CD4-positive, alpha-beta T cell treated with Interleukin-12 subunit alpha and Interleukin-12 subunit beta, for 1 hour (primary cell): ENCODE measurements at regions not wholly inside any gene's neighbourhood (a gene's known extent, or its start where the extent isn't known, plus 50 kb on each side); places are given as distances from the start of the nearest gene placed in this dataset.

Source experiments
- DNase-seq: peaks from one replicate; pipeline ENCODE4 v3.0.0-alpha.2; 2020

- no peak for DNase-seq
Measured at GRCh38 chr1:8202182-8202905, 115.6 kb upstream of the SLC45A1 start.

DNA sequence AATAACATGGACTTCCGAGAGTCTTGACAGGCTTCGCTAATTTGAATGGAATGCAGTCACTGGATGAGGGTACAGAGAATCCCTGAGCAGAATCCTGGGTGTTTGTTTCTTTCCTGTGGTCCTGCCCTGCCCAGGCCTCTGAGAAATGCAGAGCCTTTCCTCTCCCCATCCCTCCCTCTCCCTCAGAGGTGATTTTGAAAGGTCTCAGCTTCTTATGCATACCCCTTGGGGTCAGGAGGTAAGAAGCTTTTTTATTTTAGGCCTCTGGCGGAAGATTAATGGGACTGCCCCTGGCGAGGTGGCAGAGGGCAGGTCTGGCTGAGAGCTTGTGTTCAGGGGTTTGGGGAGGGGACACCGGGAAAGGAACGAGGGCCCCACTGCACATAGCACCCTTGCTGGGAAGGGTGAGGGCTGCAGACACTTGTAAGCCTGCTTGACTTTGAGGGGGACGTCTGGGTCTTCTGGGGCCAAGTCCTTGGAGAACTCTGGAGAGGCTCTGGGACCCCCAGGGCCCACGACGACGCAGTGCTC is 116.5 kb upstream of the SLC45A1 start:
- no peak for DNase-seq

GRCh38 chr1:8200317-8201115 is 117.4 kb upstream of the SLC45A1 start:
- no peak for DNase-seq

- no peak for DNase-seq
Measured at GRCh38 chr1:8198522-8198921, 119.4 kb upstream of the SLC45A1 start.

DNA sequence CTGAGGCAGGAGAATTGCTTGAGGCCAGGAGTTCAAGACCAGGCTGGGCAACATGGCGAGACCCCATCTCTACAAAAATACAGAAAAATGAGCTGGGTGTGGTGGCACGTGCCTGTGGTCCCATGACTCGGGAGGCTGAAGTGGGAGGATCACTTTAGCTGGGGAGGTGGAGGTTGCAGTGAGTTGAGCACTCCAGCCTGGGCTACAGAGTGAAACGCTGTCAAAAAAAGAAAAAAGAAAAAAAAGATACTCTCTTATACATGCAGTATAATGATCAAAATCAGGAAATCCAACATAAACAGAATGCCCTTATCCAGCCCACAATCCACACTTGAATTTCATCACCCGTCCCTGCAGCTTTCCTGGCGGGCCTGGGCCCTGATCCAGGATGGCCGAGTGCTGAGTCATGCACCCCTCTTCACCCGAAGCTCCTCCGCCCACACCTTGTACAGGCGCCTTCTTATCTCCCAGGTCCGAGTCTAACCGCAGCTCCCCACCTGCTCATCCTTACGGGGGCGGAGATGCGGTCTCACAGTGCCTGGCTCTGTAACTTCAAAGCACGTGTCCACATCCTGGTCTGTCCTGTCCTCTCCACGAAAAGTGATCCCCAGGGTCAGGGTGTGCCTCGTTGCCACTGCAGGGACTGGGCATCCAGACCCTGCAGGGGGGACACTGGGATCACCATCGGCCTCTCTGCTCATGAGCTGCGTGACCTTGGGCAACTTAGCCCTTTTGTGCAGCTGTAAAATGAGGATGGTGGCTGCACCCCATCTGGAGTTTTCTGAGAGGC is 120.2 kb upstream of the SLC45A1 start:
- no peak for DNase-seq

GRCh38 chr1:8194481-8195227 is 123.3 kb upstream of the SLC45A1 start:
- no peak for DNase-seq

DNA sequence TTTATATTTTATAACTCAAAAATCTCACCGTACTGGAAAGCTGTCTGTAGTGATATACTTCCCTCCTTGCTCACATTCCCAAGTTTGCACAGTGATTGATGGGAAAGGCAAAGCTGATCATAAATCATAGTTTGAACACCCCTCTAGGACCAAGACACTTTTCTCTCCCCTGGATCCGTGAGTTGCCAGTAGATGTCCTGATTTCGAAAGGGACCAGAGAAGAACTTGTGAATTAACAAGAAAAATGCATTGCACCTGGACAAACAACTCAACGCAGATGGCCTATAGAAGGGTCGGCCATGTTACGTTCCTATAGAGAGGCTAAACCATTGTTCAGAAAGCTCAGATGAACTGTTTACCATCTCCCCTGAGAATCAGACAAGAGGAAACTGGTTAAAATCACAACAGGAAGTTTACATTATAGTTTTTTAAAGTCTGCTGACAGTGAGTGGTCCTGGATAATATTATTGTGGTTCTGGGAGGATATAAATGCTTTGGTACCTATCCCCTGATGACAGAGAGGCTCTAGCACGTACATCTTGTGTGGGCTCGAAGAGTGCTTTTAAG is 124.0 kb upstream of the SLC45A1 start:
- DNase-seq = no peak

GRCh38 chr1:8191474-8191873 is 126.4 kb upstream of the SLC45A1 start:
- DNase-seq = no peak

- no peak for DNase-seq
Measured at GRCh38 chr1:8189931-8190483, 127.9 kb upstream of the SLC45A1 start.

DNA sequence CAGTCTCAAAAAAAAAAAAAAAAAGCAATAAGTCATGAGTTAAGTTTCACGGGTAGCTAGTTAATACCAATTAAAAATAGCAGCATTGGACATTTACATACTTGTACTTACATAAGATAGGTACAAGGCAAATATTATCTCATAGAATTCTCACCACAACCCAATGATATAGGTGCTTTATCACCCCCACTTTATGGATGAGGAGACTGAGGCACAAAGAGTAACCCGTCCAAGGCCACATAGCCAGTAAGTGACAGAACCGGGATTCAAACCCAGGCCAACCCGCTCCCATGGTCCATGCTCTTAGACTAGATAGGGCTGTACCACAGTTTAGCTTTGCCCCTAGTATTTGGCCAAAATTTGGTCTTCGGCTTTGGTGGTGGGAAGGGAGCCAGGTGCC is 132.5 kb upstream of the SLC45A1 start:
- no peak for DNase-seq

DNA sequence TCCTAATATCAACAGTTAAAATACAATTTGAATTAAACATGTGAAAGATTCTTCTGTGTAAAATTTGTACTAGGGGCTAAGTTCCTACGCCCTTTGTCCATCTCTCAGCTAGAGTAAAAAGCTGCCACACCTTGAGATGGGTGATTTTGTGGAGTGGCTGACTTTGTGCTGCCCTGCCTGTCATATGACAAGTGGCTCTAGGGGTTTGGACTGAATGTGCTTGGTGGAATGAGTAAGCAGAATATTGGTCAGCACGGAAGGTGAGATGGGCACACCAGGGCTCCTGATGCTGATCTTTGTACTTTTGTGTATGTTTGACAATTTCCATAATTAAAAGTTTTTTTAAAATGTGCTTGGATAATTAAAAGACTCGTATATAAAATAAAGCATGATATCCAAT is 133.6 kb upstream of the SLC45A1 start:
- DNase-seq = no peak

DNA sequence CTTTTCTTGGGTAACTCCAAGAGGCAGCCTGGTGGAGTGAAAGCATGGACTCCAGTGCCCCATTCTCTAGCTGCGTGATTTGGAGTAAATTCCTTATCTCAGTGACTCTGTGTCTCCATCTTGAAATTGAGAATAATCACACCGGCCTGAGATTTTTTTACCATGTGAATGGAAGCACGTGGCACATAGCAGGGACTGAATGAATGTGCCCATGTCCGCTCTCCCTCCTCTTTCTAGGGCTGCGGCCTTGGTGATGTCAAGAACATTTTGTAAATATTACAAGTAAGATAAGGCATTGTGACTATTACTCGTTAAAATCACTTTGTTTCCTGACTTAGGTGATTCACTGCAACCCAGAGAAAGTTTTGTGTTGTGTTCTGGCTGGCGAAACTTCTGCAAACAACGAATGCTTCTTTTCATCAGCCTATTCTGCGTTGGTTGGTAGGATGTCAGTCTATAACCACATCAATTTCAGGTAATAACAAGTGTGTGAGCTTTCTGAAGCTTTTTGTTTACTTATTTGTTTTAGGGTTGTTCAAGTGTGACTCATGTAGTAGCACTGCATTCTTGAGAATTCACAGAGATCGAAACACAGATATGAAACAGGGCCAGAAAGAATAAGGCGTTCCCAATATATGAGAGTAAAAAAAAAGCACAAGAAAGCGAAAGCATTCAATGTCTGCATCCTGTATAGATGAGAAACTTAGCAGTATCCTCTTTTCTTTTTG is 135.7 kb upstream of the SLC45A1 start:
- DNase-seq = peak; percentile 63

GRCh38 chr1:8179132-8179793 is 138.7 kb upstream of the SLC45A1 start:
- no peak for DNase-seq

DNA sequence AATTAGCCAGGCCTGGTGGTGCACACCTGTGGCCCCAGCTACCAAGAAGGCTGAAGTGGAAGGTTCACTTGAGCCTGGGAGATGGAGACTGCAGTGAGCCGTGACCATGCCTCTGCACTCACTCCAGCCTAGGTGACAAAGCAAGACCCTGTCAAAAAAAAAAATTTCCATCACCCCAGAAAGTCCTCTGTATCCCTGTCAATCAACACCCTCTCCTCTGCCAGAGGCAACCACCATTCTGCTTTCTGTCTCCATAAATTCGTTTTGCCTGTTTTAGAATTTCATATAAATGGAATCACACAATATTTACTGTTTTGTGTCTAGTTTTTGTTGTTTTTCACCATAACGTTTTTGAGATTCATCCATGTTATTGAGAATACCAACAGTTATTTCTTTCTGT is 141.6 kb upstream of the SLC45A1 start:
- no peak for DNase-seq

- no peak for DNase-seq
Measured at GRCh38 chr1:8174807-8175206, 143.1 kb upstream of the SLC45A1 start.

DNA sequence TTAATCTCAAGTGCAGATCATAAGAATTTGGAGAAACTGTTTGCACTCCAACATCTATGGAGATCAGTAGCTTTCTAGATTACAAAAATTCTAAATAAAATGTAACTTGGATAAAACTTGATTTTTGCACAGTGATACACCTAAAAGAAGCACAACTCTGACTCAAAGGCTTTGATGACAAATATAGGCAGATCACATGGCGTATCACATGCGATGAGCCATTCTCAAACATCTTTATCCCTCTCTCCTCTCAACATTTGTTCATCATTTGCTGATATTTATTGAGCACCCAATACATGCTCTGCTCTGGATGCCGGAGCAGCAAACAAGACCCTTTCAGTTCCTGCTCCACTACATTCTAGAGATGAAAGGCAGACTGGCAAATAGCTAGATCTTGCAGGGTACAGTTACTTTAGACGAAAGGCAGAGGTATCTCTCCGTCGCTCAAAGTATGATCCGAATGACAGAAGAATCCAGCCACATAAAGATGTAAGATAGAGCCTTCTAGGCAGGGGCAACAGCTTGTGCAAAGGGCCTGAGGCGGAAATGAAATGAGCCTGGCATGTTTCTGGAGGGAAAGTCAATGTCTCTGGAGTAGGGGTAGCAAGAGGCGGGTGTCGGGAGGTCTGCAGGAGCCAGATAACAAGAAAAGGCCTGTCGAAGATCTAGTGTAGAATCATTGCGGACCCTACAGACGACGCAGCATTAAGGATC is 145.8 kb upstream of the ERRFI1 start:
- DNase-seq = no peak

DNA sequence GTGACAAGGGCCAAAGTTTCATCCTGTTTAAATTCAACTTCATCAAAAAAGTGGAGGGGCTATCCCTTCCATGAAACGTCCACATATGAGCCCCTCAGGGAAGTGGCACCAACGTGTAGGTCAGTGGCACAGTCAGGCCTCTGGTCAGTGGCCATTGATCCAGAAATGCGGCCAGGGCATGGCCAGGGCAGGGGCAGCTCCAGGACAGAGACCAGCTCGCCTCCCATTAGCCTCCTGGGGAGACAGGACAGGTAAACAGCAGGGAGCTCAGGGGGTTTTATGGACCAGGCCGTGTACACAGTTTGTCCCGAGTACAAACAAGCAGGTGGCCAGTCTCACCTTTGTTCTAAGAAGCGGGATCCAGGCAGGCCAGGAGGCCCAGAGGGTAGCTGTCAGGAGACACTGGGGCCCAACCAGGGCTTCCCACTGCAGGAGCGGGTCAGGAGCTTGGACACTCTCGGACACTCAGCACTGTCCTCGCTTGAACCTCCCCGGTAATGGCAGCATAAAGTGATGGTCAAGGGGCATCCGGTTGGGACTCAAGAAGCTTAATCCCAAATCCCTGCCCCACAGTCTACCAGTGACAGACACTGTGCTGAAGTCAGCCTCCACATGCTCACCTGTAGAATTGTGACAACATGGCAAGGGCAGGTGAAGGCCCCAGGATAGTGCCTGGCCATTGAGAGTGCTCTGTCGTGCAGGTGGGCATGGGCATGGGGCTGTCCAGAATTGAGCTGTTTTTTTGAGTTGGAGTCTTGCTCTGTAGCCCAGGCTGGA is 144.1 kb upstream of the ERRFI1 start:
- no peak for DNase-seq

GRCh38 chr1:8169364-8170058 is 143.4 kb upstream of the ERRFI1 start:
- DNase-seq = peak; percentile 78

- DNase-seq = no peak
Measured at GRCh38 chr1:8167936-8168335, 141.8 kb upstream of the ERRFI1 start.
